ENCODE measurements at regions not wholly inside any gene's neighbourhood (a gene's known extent, or its start where the extent isn't known, plus 50 kb on each side); places are given as distances from the start of the nearest gene placed in this dataset.

DNA sequence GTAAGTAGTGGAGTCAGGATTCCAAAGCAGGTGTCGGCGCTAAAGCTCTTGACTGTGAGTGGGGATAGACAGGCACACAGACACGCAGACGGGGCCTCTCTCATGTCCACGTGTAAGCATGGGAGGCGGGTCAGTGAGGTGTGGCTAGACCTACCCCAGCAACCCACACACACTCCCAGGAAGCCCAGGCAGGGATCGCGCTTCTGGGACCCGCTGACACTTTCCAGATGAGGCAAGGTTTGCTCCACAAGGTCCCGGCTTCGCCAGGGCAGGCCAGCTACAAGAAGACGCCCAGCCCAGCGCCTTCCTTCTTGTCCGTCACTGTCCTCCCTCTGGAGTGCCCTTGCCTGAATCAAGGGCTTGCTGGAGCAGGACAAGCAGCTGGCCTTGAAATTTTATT lies 213.8 kb upstream of the RPL38 start:
- ChIA-PET CTCF (no interaction called here), POLR2A (no interaction called here)
- TF ChIP-seq, protein P1, sequence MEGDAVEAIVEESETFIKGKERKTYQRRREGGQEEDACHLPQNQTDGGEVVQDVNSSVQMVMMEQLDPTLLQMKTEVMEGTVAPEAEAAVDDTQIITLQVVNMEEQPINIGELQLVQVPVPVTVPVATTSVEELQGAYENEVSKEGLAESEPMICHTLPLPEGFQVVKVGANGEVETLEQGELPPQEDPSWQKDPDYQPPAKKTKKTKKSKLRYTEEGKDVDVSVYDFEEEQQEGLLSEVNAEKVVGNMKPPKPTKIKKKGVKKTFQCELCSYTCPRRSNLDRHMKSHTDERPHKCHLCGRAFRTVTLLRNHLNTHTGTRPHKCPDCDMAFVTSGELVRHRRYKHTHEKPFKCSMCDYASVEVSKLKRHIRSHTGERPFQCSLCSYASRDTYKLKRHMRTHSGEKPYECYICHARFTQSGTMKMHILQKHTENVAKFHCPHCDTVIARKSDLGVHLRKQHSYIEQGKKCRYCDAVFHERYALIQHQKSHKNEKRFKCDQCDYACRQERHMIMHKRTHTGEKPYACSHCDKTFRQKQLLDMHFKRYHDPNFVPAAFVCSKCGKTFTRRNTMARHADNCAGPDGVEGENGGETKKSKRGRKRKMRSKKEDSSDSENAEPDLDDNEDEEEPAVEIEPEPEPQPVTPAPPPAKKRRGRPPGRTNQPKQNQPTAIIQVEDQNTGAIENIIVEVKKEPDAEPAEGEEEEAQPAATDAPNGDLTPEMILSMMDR (IDR thresholded peaks at IDR 0.05; ENCODE audit: insufficient read depth, low read length, missing control alignments): no peak
- no peak for DNase-seq (ENCODE audit: low read depth, low spot score)
- H3K4me3 ChIP-seq (ENCODE audit: low read depth, low read length): no peak overlapping the region

- no peak overlapping the region for H3K4me3 ChIP-seq (ENCODE audit: low read depth, low read length)
- ChIA-PET CTCF (no interaction called here), POLR2A (no interaction called here)
Observed at GRCh38 chr17:73990290-73990689, 213.2 kb upstream of the RPL38 start.

GRCh38 chr17:73991260-73991659 lies 212.2 kb upstream of the RPL38 start:
- CTCF ChIA-PET: no interaction called here
- POLR2A ChIA-PET: no interaction called here

More at GRCh38 chr17:73990290-73990689, 213.2 kb upstream of the RPL38 start:
- TF ChIP-seq, protein P1 (IDR thresholded peaks at IDR 0.05; ENCODE audit: insufficient read depth, low read length, missing control alignments): no peak
- DNase-seq (ENCODE audit: low read depth, low spot score): no peak

GRCh38 chr17:73994946-73995345 lies 208.5 kb upstream of the RPL38 start:
- TF ChIP-seq, protein P1 (IDR thresholded peaks at IDR 0.05; ENCODE audit: insufficient read depth, low read length, missing control alignments): no peak
- POLR2A ChIA-PET: no interaction called here
- no peak for DNase-seq (ENCODE audit: low read depth, low spot score)
- no peak overlapping the region for H3K4me3 ChIP-seq (ENCODE audit: low read depth, low read length)
- CTCF ChIA-PET: no interaction called here

More at GRCh38 chr17:73991260-73991659, 212.2 kb upstream of the RPL38 start:
- no peak overlapping the region for H3K4me3 ChIP-seq (ENCODE audit: low read depth, low read length)
- TF ChIP-seq, protein P1 (IDR thresholded peaks at IDR 0.05; ENCODE audit: insufficient read depth, low read length, missing control alignments): no peak
- DNase-seq (ENCODE audit: low read depth, low spot score): no peak

DNA sequence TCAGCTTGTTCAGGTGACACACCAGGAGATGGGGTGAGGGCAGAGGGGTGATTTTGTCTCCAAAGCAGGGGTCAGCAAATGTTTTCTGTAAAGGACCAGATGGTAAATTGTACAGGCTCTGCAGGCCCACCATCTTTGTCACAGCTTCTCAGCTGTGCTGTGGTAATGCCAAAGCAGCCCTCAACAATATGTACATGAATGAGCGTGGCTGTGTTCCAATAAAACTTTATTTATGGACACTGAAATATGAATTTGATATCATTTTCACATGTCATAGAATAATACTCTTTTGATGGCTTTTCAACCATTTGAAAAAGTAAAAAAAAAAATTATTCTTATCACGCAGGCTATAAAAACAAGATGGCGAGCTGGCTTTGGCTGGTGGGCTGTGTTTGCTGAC lies 206.4 kb upstream of the RPL38 start:
- TF ChIP-seq, protein P1 (IDR thresholded peaks at IDR 0.05; ENCODE audit: insufficient read depth, low read length, missing control alignments): no peak
- POLR2A ChIA-PET: no interaction called here
- CTCF ChIA-PET: no interaction called here

GRCh38 chr17:73998249-73998648 lies 205.2 kb upstream of the RPL38 start:
- CTCF ChIA-PET: no interaction called here
- TF ChIP-seq, protein P1 (IDR thresholded peaks at IDR 0.05; ENCODE audit: insufficient read depth, low read length, missing control alignments): no peak
- POLR2A ChIA-PET: no interaction called here
- H3K4me3 ChIP-seq (ENCODE audit: low read depth, low read length): no peak overlapping the region
- DNase-seq (ENCODE audit: low read depth, low spot score): no peak

More for the DNA sequence above, 206.4 kb upstream of the RPL38 start:
- no peak overlapping the region for H3K4me3 ChIP-seq (ENCODE audit: low read depth, low read length)
- no peak for DNase-seq (ENCODE audit: low read depth, low spot score)

Data from AG04449 (cell line).